ENCODE measurements at regions not wholly inside any gene's neighbourhood (a gene's known extent, or its start where the extent isn't known, plus 50 kb on each side); places are given as distances from the start of the nearest gene placed in this dataset.

- TF ChIP-seq, protein P1, sequence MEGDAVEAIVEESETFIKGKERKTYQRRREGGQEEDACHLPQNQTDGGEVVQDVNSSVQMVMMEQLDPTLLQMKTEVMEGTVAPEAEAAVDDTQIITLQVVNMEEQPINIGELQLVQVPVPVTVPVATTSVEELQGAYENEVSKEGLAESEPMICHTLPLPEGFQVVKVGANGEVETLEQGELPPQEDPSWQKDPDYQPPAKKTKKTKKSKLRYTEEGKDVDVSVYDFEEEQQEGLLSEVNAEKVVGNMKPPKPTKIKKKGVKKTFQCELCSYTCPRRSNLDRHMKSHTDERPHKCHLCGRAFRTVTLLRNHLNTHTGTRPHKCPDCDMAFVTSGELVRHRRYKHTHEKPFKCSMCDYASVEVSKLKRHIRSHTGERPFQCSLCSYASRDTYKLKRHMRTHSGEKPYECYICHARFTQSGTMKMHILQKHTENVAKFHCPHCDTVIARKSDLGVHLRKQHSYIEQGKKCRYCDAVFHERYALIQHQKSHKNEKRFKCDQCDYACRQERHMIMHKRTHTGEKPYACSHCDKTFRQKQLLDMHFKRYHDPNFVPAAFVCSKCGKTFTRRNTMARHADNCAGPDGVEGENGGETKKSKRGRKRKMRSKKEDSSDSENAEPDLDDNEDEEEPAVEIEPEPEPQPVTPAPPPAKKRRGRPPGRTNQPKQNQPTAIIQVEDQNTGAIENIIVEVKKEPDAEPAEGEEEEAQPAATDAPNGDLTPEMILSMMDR (IDR thresholded peaks at IDR 0.05), result no peak
Observed at GRCh38 chr1:217010253-217010652, 287.0 kb upstream of the ESRRG start.

GRCh38 chr1:217009376-217009775, 286.1 kb upstream of the ESRRG start:
- H3K27ac Mint-ChIP-seq (ENCODE audit: unreplicated experiment), result no peak overlapping the region
- TF ChIP-seq, protein P1 (IDR thresholded peaks at IDR 0.05), result no peak
- H3K9me3 Mint-ChIP-seq (ENCODE audit: unreplicated experiment), result no peaks in the 10 kb centered on the region
- no peaks in the 10 kb centered on the region for H3K36me3 Mint-ChIP-seq (ENCODE audit: unreplicated experiment)
- no peaks in the 10 kb centered on the region for H3K4me1 Mint-ChIP-seq (ENCODE audit: unreplicated experiment)
- H3K4me3 Mint-ChIP-seq (ENCODE audit: unreplicated experiment), result no peak overlapping the region
- no peak for DNase-seq (ENCODE audit: extremely low spot score, unreplicated experiment)
- H3K27me3 Mint-ChIP-seq (ENCODE audit: unreplicated experiment), result no peaks in the 10 kb centered on the region

More at GRCh38 chr1:217010253-217010652, 287.0 kb upstream of the ESRRG start:
- H3K9me3 Mint-ChIP-seq (ENCODE audit: unreplicated experiment), result no peaks in the 10 kb centered on the region
- H3K36me3 Mint-ChIP-seq (ENCODE audit: unreplicated experiment), result no peaks in the 10 kb centered on the region
- H3K27ac Mint-ChIP-seq (ENCODE audit: unreplicated experiment), result no peak overlapping the region
- no peaks in the 10 kb centered on the region for H3K27me3 Mint-ChIP-seq (ENCODE audit: unreplicated experiment)
- no peak overlapping the region for H3K4me3 Mint-ChIP-seq (ENCODE audit: unreplicated experiment)
- no peaks in the 10 kb centered on the region for H3K4me1 Mint-ChIP-seq (ENCODE audit: unreplicated experiment)
- DNase-seq (ENCODE audit: extremely low spot score, unreplicated experiment), result no peak

- Mint-ChIP-seq H3K27me3 (ENCODE audit: unreplicated experiment) (no peaks in the 10 kb centered on the region), H3K4me1 (ENCODE audit: unreplicated experiment) (no peaks in the 10 kb centered on the region), H3K9me3 (ENCODE audit: unreplicated experiment) (no peaks in the 10 kb centered on the region), H3K4me3 (ENCODE audit: unreplicated experiment) (no peak overlapping the region), H3K36me3 (ENCODE audit: unreplicated experiment) (no peaks in the 10 kb centered on the region), H3K27ac (ENCODE audit: unreplicated experiment) (no peak overlapping the region)
- TF ChIP-seq, protein P1 (IDR thresholded peaks at IDR 0.05), result no peak
- no peak for DNase-seq (ENCODE audit: extremely low spot score, unreplicated experiment)
Observed at GRCh38 chr1:217004776-217005436, 281.7 kb upstream of the ESRRG start.

DNA sequence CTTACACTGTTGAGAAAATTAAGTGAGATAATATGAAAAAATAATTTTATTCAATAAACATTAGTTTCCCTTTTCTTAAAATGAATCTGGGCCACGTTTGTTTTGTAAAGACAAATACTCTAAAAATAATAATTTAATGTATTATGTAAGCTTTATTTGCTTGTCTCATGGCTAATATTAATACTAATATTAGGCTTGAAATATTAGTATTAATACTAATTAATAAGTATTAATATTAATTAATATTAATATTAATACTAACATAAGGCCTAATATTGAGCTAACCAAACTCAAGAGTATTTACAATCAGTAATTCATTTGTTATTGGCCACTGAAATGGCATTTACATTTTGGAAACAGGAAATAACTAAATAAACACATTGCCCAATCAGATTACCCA, 280.1 kb upstream of the ESRRG start:
- Mint-ChIP-seq H3K4me3 (ENCODE audit: unreplicated experiment) (no peak overlapping the region), H3K27ac (ENCODE audit: unreplicated experiment) (no peak overlapping the region), H3K9me3 (ENCODE audit: unreplicated experiment) (no peaks in the 10 kb centered on the region), H3K4me1 (ENCODE audit: unreplicated experiment) (no peaks in the 10 kb centered on the region), H3K36me3 (ENCODE audit: unreplicated experiment) (no peaks in the 10 kb centered on the region), H3K27me3 (ENCODE audit: unreplicated experiment) (no peaks in the 10 kb centered on the region)
- TF ChIP-seq, protein P1 (IDR thresholded peaks at IDR 0.05), result no peak
- DNase-seq (ENCODE audit: extremely low spot score, unreplicated experiment), result no peak

GRCh38 chr1:216997831-216998230, 274.6 kb upstream of the ESRRG start:
- H3K36me3 Mint-ChIP-seq (ENCODE audit: unreplicated experiment), result no peaks in the 10 kb centered on the region
- TF ChIP-seq, protein P1 (IDR thresholded peaks at IDR 0.05), result no peak
- DNase-seq (ENCODE audit: extremely low spot score, unreplicated experiment), result no peak
- H3K27ac Mint-ChIP-seq (ENCODE audit: unreplicated experiment), result no peak overlapping the region
- H3K4me3 Mint-ChIP-seq (ENCODE audit: unreplicated experiment), result no peak overlapping the region
- no peaks in the 10 kb centered on the region for H3K4me1 Mint-ChIP-seq (ENCODE audit: unreplicated experiment)
- H3K27me3 Mint-ChIP-seq (ENCODE audit: unreplicated experiment), result no peaks in the 10 kb centered on the region
- peaks cover 5% of the 10 kb centered on the region for H3K9me3 Mint-ChIP-seq (ENCODE audit: unreplicated experiment)

Measured in osteocyte (in vitro differentiated cells).